ENCODE measurements at regions not wholly inside any gene's neighbourhood (a gene's known extent, or its start where the extent isn't known, plus 50 kb on each side); places are given as distances from the start of the nearest gene placed in this dataset.

- H2AFZ ChIP-seq (ENCODE audit: low read depth), result no peak overlapping the region
- no peaks in the 10 kb centered on the region for H4K20me1 ChIP-seq (ENCODE audit: insufficient read depth)
- ChIA-PET CTCF (interaction anchor here (5.5 kb wide), 1 partner anchor 28 kb away, joined by 25 read pairs; no protein-coding TSS in a partner anchor), POLR2A (no interaction called here)
- H3K4me2 ChIP-seq, result no peak overlapping the region
- no peak for DNase-seq
- no peak overlapping the region for H3K9ac ChIP-seq
- H3K27me3 ChIP-seq (ENCODE audit: insufficient read depth), result no peaks in the 10 kb centered on the region; the same call in 1 of the 2 replicates
- H3K9me2 ChIP-seq, result no peaks in the 10 kb centered on the region
- TF ChIP-seq GATA2 (CRISPR knock-in tag; IDR thresholded peaks at IDR 0.05) (no peak), TEAD4 (IDR thresholded peaks at IDR 0.05; ENCODE audit: borderline replicate concordance, insufficient read depth) (no peak), USF2 (IDR thresholded peaks at IDR 0.05; ENCODE audit: borderline replicate concordance, low read depth, low read length) (no peak), NRF1 (IDR thresholded peaks at IDR 0.05; ENCODE audit: low read depth, low read length) (no peak), EZH2phosphoT487 (IDR thresholded peaks at IDR 0.05; ENCODE audit: borderline replicate concordance, low read depth) (no peak), ZBTB33 (IDR thresholded peaks at IDR 0.05; ENCODE audit: borderline replicate concordance, low read depth) (no peak), YY1 (IDR thresholded peaks at IDR 0.05; ENCODE audit: low read depth) (no peak), EP300 (IDR thresholded peaks at IDR 0.05; ENCODE audit: borderline replicate concordance in 1 of 2, low read depth in 1 of 2, low read length in 1 of 2) (no peak), MAX (IDR thresholded peaks at IDR 0.05; ENCODE audit: low read depth) (no peak)
- H3F3A ChIP-seq (replicated peaks; ENCODE audit: insufficient read depth), result no peaks in the 10 kb centered on the region
- H3K9me3 ChIP-seq, result no peaks in the 10 kb centered on the region
- 45% methylated on average over 5 of the region's 5 CpGs for WGBS (ENCODE audit: low lambda C conversion rate)
- no peaks in the 10 kb centered on the region for H3K36me3 ChIP-seq (replicated peaks in 1 of 2; ENCODE audit: control insufficient read depth in 1 of 2, insufficient read depth in 2 of 2, low read length in 1 of 2)
- no peak overlapping the region for H3K4me3 ChIP-seq (ENCODE audit: low read depth in 2 of 2, low read length in 1 of 2)
- no peaks in the 10 kb centered on the region for H3K79me2 ChIP-seq (ENCODE audit: insufficient read depth)
- H3K4me1 ChIP-seq (ENCODE audit: control insufficient read depth in 1 of 2, insufficient read depth in 2 of 2, low read depth in 1 of 2, low read length in 1 of 2), result no peaks in the 10 kb centered on the region; a peak in 1 of 4 replicates
- no peak overlapping the region for H3K27ac ChIP-seq (ENCODE audit: low read depth in 2 of 2, low read length in 1 of 2)
Observed at GRCh38 chr10:113356794-113357680, 195.8 kb upstream of the HABP2 start.

GRCh38 chr10:113357681-113358300, 195.1 kb upstream of the HABP2 start:
- CTCF ChIA-PET, result interaction anchor here (5.5 kb wide), 1 partner anchor 27 kb away, joined by 25 read pairs; no protein-coding TSS in a partner anchor
- Histone ChIP-seq H3K4me2 (no peak overlapping the region), H3K9me2 (no peaks in the 10 kb centered on the region), H3K27ac (ENCODE audit: low read depth in 2 of 2, low read length in 1 of 2) (no peak overlapping the region), H3K79me2 (ENCODE audit: insufficient read depth) (no peaks in the 10 kb centered on the region), H4K20me1 (ENCODE audit: insufficient read depth) (no peaks in the 10 kb centered on the region), H3K4me1 (ENCODE audit: control insufficient read depth in 1 of 2, insufficient read depth in 2 of 2, low read depth in 1 of 2, low read length in 1 of 2) (no peaks in the 10 kb centered on the region; a peak in 1 of 4 replicates), H3K36me3 (replicated peaks in 1 of 2; ENCODE audit: control insufficient read depth in 1 of 2, insufficient read depth in 2 of 2, low read length in 1 of 2) (no peaks in the 10 kb centered on the region), H3K27me3 (ENCODE audit: insufficient read depth) (no peaks in the 10 kb centered on the region; the same call in 1 of the 2 replicates), H2AFZ (ENCODE audit: low read depth) (no peak overlapping the region), H3K9ac (no peak overlapping the region), H3F3A (replicated peaks; ENCODE audit: insufficient read depth) (no peaks in the 10 kb centered on the region), H3K9me3 (no peaks in the 10 kb centered on the region), H3K4me3 (ENCODE audit: low read depth in 2 of 2, low read length in 1 of 2) (no peak overlapping the region)
- TF ChIP-seq USF2 (IDR thresholded peaks at IDR 0.05; ENCODE audit: borderline replicate concordance, low read depth, low read length), result no peak
- TF ChIP-seq SMC3 (IDR thresholded peaks at IDR 0.05; ENCODE audit: low read depth, low read length), result no peak
- no peak for TF ChIP-seq MEF2A (IDR thresholded peaks at IDR 0.05; ENCODE audit: borderline replicate concordance, low read depth)
- TF ChIP-seq FOSL2 (IDR thresholded peaks at IDR 0.05; ENCODE audit: borderline replicate concordance, low read depth), result no peak
- TF ChIP-seq NRF1 (IDR thresholded peaks at IDR 0.05; ENCODE audit: low read depth, low read length), result no peak
- 91% methylated on average over 18 of the region's 18 CpGs for WGBS (ENCODE audit: low lambda C conversion rate)
- POLR2A ChIA-PET, result no interaction called here
- DNase-seq, result no peak
